ENCODE measurements at regions not wholly inside any gene's neighbourhood (a gene's known extent, or its start where the extent isn't known, plus 50 kb on each side); places are given as distances from the start of the nearest gene placed in this dataset.
A peak's percentile ranks its signal among the peaks of the same experiment; 100 is the strongest.

- DNase-seq (ENCODE audit: insufficient read length, low spot score) = no peak
- no peak for FAIRE-seq
- no peak for TF ChIP-seq CTCF (IDR thresholded peaks at IDR 0.05; ENCODE audit: insufficient read depth, missing control alignments)
Observed at GRCh38 chr12:98405805-98406366, 109.5 kb upstream of the TMPO start.

DNA sequence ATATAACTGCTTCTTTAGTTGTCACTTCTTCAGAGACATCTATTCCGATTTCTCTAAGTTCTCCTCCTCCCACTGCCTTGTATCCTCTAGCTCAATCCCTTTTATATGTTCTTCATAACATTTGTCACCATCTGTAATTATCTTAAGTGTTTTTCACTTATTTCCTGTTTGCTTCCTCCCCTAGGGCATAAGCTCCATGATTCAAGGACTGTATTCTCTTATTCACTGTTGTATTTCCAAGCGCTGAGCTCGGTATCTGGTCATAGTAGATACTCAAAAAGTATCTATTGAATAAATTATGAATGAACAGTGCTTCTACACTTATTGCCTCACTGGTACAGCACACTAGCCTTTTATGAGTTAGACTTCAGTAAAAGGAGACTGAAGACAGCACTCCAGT is 109.0 kb upstream of the TMPO start:
- TF ChIP-seq CTCF (IDR thresholded peaks at IDR 0.05; ENCODE audit: insufficient read depth, missing control alignments) = no peak
- FAIRE-seq = no peak
- DNase-seq (ENCODE audit: insufficient read length, low spot score) = no peak

GRCh38 chr12:98408681-98409080 is 106.7 kb upstream of the TMPO start:
- TF ChIP-seq CTCF (IDR thresholded peaks at IDR 0.05; ENCODE audit: insufficient read depth, missing control alignments) = no peak
- DNase-seq (ENCODE audit: insufficient read length, low spot score) (no peak), FAIRE-seq (no peak)

GRCh38 chr12:98409548-98409947 is 105.8 kb upstream of the TMPO start:
- no peak for TF ChIP-seq CTCF (IDR thresholded peaks at IDR 0.05; ENCODE audit: insufficient read depth, missing control alignments)
- no peak for DNase-seq (ENCODE audit: insufficient read length, low spot score)
- FAIRE-seq = no peak

DNA sequence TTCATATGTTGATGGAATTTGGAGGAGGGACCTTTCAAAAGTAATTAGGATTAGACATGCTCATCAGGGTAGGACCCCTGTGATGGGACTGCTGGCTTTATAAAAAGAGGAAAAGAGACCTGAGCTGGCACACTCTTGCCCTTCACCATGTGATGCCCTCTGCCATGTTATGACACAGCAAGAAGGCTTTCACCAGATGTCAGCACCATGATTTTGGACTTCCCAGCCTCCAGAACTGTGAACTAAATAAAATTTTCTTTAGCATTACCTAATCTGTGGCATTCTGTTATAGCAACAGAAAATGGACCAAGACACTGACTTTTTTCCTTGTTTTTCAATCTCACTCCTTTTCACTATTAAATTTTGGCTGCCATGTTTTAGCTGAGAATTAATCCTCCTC is 105.0 kb upstream of the TMPO start:
- no peak for TF ChIP-seq CTCF (IDR thresholded peaks at IDR 0.05; ENCODE audit: insufficient read depth, missing control alignments)
- no peak for FAIRE-seq
- no peak for DNase-seq (ENCODE audit: insufficient read length, low spot score)

DNA sequence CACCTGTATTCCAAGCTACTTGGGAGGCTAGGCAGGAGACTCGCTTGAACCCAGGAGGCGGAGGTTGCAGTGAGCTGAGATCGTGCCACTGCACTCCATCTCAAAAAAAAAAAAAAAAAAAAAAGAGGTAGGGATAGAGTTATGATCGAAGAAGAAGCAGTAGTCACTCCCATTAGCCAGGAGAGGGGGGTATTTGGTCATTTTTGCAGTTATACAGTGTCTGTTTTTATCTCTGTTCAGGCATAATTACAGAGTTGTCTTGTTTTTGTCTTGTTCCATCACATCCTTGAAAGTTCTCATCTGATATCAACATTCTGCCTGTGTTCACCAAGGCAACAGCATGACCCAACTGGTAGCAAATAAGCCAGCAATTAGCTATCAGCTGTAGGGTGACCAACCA is 98.5 kb upstream of the TMPO start:
- TF ChIP-seq CTCF (IDR thresholded peaks at IDR 0.05; ENCODE audit: insufficient read depth, missing control alignments) = peak; percentile 14
- no peak for DNase-seq (ENCODE audit: insufficient read length, low spot score)
- no peak for FAIRE-seq

- FAIRE-seq (no peak), DNase-seq (ENCODE audit: insufficient read length, low spot score) (no peak)
- TF ChIP-seq CTCF (IDR thresholded peaks at IDR 0.05; ENCODE audit: insufficient read depth, missing control alignments) = no peak
Observed at GRCh38 chr12:98417266-98417665, 98.1 kb upstream of the TMPO start.
